NCI-H1105 treated with DMSO at 0.1 percent for 48 hours (cell line): ENCODE measurements at regions not wholly inside any gene's neighbourhood (a gene's known extent, or its start where the extent isn't known, plus 50 kb on each side); places are given as distances from the start of the nearest gene placed in this dataset.
"Not testable (repeated sequence)": the region's sequence is repeated elsewhere in the genome, so short reads cannot be mapped to it uniquely, and the experiment has no call there.

ENCODE experiments used
- DNase-seq: peaks from one replicate; lab custom pipeline; 2025; lab: John Stamatoyannopoulos, UW

- DNase-seq, result peak; percentile 51
Observed at GRCh38 chr4:3589946-3590924, 58.0 kb upstream of the LRPAP1 start.

DNA sequence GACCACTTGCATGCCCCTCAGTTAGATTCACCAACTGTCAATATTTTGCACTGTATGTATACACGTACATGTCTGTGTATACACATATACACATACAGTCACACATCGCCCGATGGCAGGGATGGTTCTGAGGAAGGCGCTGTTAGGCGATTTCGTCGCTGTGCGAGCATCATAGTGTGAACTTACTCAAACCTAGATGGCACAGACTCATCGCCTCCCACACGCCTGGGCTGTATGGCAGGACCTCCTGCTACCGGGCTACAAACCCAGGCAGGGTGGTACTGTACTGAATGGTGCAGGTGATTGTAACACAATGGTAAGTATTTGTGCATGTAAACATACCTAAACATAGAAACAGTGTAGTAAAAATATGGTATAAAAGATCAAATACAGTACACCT lies 57.2 kb upstream of the LRPAP1 start:
- DNase-seq, result not testable (repeated sequence)

GRCh38 chr4:3588517-3589194 lies 56.4 kb upstream of the LRPAP1 start:
- not testable (repeated sequence) for DNase-seq

DNA sequence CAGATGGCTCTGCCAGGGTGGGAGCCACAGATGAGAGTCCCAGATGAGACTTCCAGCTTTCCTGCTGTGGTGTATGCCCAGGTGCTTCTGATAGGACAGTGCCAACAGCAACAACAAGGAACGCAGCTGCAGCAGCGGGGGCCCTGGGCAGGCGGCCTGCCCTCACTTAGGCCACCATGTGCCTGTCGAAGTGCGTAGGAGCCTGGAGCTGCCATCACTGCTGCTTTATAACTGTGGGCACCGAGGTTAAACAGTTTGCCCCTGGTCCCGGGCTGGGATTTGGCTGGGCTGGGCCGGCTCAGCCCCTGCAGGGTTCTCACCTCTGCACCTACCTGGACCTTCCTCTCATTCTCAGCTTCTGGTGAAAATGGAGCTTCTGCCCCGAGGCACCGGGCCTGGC lies 54.4 kb upstream of the LRPAP1 start:
- DNase-seq, result not testable (repeated sequence)

DNA sequence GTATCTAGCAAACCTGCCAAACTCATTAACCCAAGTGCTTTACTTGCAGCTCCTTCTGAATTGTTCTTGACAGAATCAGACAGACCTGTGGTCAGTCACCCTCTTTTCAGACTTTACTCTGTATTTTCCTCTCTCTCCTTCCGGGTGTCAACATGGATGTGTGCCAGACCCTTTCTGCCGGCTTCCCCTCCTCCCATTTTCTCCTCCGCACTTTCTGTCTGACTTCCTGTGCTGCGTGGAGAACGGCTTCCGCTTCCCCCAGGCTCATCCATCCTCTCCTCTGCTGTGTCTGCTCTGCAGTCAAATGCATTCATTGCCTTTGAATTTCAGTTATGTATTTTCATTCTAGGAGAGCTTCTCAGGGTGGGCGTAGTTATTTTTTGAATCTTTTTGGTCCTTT lies 53.3 kb upstream of the LRPAP1 start:
- DNase-seq, result not testable (repeated sequence)

- no peak for DNase-seq
Observed at GRCh38 chr4:3582091-3582475, 49.9 kb upstream of the LRPAP1 start.
